Neural progenitor cell (in vitro differentiated cells): ENCODE measurements at regions not wholly inside any gene's neighbourhood (a gene's known extent, or its start where the extent isn't known, plus 50 kb on each side); places are given as distances from the start of the nearest gene placed in this dataset.

Source experiments
- CTCF ChIP-seq: fragments of 200-600 bp; sonication (generic); IDR thresholded peaks from 2 replicates; pipeline ENCODE4 v1.5.1; 2017; ENCODE audit warnings: antibody characterized with exemption, mild to moderate bottlenecking
- EZH2 ChIP-seq: fragments of 200-600 bp; sonication (generic); IDR thresholded peaks from 2 replicates; pipeline ENCODE4 v1.6.1; 2017; ENCODE audit warnings: antibody characterized with exemption, mild to moderate bottlenecking, moderate library complexity

- TF ChIP-seq CTCF (no peak), EZH2 (no peak)
Observed at GRCh38 chr9:10793306-10793705, 180.5 kb upstream of the PTPRD start.
